ENCODE measurements at regions not wholly inside any gene's neighbourhood (a gene's known extent, or its start where the extent isn't known, plus 50 kb on each side); places are given as distances from the start of the nearest gene placed in this dataset.
A peak's percentile ranks its signal among the peaks of the same experiment; 100 is the strongest.
"Not testable (repeated sequence)": the region's sequence is repeated elsewhere in the genome, so short reads cannot be mapped to it uniquely, and the experiment has no call there.

- peak in 1 of 2 donors; percentile 32 for DNase-seq (ENCODE audit: low read depth in 2 of 2)
These were observed 143.0 kb upstream of the DDHD1 start for GRCh38 chr14:53295985-53296582.

- no peak for DNase-seq (ENCODE audit: low read depth in 2 of 2)
These were observed 142.2 kb upstream of the DDHD1 start for GRCh38 chr14:53295372-53295771.

GRCh38 chr14:53286301-53286700 lies 133.2 kb upstream of the DDHD1 start:
- no peak for DNase-seq (ENCODE audit: low read depth in 2 of 2)

- DNase-seq (ENCODE audit: low read depth in 2 of 2), result no peak
These were observed 132.7 kb upstream of the DDHD1 start for GRCh38 chr14:53285821-53286220.

- no peak for DNase-seq (ENCODE audit: low read depth in 2 of 2)
These were observed 131.9 kb upstream of the DDHD1 start for GRCh38 chr14:53285064-53285463.

- no peak for DNase-seq (ENCODE audit: low read depth in 2 of 2)
These were observed 125.7 kb upstream of the DDHD1 start for GRCh38 chr14:53278602-53279506.

- DNase-seq (ENCODE audit: low read depth in 2 of 2), result no peak
These were observed 120.5 kb upstream of the DDHD1 start for GRCh38 chr14:53273671-53274072.

GRCh38 chr14:53265025-53265424 lies 111.9 kb upstream of the DDHD1 start:
- DNase-seq (ENCODE audit: low read depth in 2 of 2), result no peak

GRCh38 chr14:53260928-53261327 lies 107.8 kb upstream of the DDHD1 start:
- no peak for DNase-seq (ENCODE audit: low read depth in 2 of 2)

- no peak for DNase-seq (ENCODE audit: low read depth in 2 of 2)
These were observed 107.2 kb upstream of the DDHD1 start for GRCh38 chr14:53260286-53260685.

- no peak for DNase-seq (ENCODE audit: low read depth in 2 of 2)
These were observed 99.0 kb upstream of the DDHD1 start for GRCh38 chr14:53252141-53252540.

GRCh38 chr14:53249059-53249458 lies 95.9 kb upstream of the DDHD1 start:
- no peak for DNase-seq (ENCODE audit: low read depth in 2 of 2)

GRCh38 chr14:53247596-53248370 lies 94.7 kb upstream of the DDHD1 start:
- DNase-seq (ENCODE audit: low read depth in 2 of 2), result no peak

GRCh38 chr14:53242898-53243297 lies 89.8 kb upstream of the DDHD1 start:
- DNase-seq (ENCODE audit: low read depth in 2 of 2), result not testable (repeated sequence)

- DNase-seq (ENCODE audit: low read depth in 2 of 2), result no peak
These were observed 84.4 kb upstream of the DDHD1 start for GRCh38 chr14:53237488-53237887.

- no peak for DNase-seq (ENCODE audit: low read depth in 2 of 2)
These were observed 83.6 kb upstream of the DDHD1 start for GRCh38 chr14:53236708-53237107.

GRCh38 chr14:53231171-53231570 lies 78.0 kb upstream of the DDHD1 start:
- no peak for DNase-seq (ENCODE audit: low read depth in 2 of 2)

GRCh38 chr14:53228966-53229365 lies 75.8 kb upstream of the DDHD1 start:
- DNase-seq (ENCODE audit: low read depth in 2 of 2), result no peak

- DNase-seq (ENCODE audit: low read depth in 2 of 2), result no peak
These were observed 74.1 kb upstream of the DDHD1 start for GRCh38 chr14:53227154-53227718.

- no peak for DNase-seq (ENCODE audit: low read depth in 2 of 2)
These were observed 73.4 kb upstream of the DDHD1 start for GRCh38 chr14:53226553-53226952.

GRCh38 chr14:53220914-53221313 lies 67.8 kb upstream of the DDHD1 start:
- no peak for DNase-seq (ENCODE audit: low read depth in 2 of 2)

GRCh38 chr14:53218161-53218560 lies 65.0 kb upstream of the DDHD1 start:
- DNase-seq (ENCODE audit: low read depth in 2 of 2), result no peak

Data from stimulated activated CD4-positive, alpha-beta T cell treated with anti-CD3 and anti-CD28 coated beads, Interleukin-1b, Interleukin-23, amount 100 ng/mL, for 4 hours (primary cell).